ENCODE measurements at regions not wholly inside any gene's neighbourhood (a gene's known extent, or its start where the extent isn't known, plus 50 kb on each side); places are given as distances from the start of the nearest gene placed in this dataset.

- DNase-seq (ENCODE audit: low spot score) (no peak), FAIRE-seq (no peak)
These were observed 161.7 kb upstream of the UBE2E1 start for GRCh38 chr3:23644099-23644498.

- FAIRE-seq (no peak), DNase-seq (ENCODE audit: low spot score) (no peak)
These were observed 161.1 kb upstream of the UBE2E1 start for GRCh38 chr3:23644676-23645075.

GRCh38 chr3:23645533-23646183, 160.1 kb upstream of the UBE2E1 start:
- DNase-seq (ENCODE audit: low spot score) (no peak), FAIRE-seq (no peak)

- no peak for FAIRE-seq
- DNase-seq (ENCODE audit: low spot score), result no peak
These were observed 159.4 kb upstream of the UBE2E1 start for GRCh38 chr3:23646184-23646920.

- no peak for FAIRE-seq
- DNase-seq (ENCODE audit: low spot score), result no peak
These were observed 158.0 kb upstream of the UBE2E1 start for GRCh38 chr3:23647706-23648258.

- DNase-seq (ENCODE audit: low spot score) (no peak), FAIRE-seq (no peak)
These were observed 157.3 kb upstream of the UBE2E1 start for GRCh38 chr3:23648326-23648995.

GRCh38 chr3:23648996-23649395, 156.8 kb upstream of the UBE2E1 start:
- no peak for FAIRE-seq
- DNase-seq (ENCODE audit: low spot score), result no peak

GRCh38 chr3:23649448-23649847, 156.3 kb upstream of the UBE2E1 start:
- DNase-seq (ENCODE audit: low spot score) (no peak), FAIRE-seq (no peak)

GRCh38 chr3:23650371-23651140, 155.2 kb upstream of the UBE2E1 start:
- FAIRE-seq (no peak), DNase-seq (ENCODE audit: low spot score) (peak; percentile 47)

GRCh38 chr3:23653647-23654525, 151.9 kb upstream of the UBE2E1 start:
- no peak for FAIRE-seq
- no peak for DNase-seq (ENCODE audit: low spot score)

- FAIRE-seq, result no peak
- no peak for DNase-seq (ENCODE audit: low spot score)
These were observed 151.2 kb upstream of the UBE2E1 start for GRCh38 chr3:23654571-23654970.

- no peak for FAIRE-seq
- no peak for DNase-seq (ENCODE audit: low spot score)
These were observed 150.0 kb upstream of the UBE2E1 start for GRCh38 chr3:23655749-23656148.

- DNase-seq (ENCODE audit: low spot score) (no peak), FAIRE-seq (no peak)
These were observed 149.6 kb upstream of the UBE2E1 start for GRCh38 chr3:23656199-23656598.

GRCh38 chr3:23656821-23657220, 148.9 kb upstream of the UBE2E1 start:
- DNase-seq (ENCODE audit: low spot score), result no peak
- FAIRE-seq, result no peak

GRCh38 chr3:23657647-23658046, 148.1 kb upstream of the UBE2E1 start:
- FAIRE-seq, result no peak
- no peak for DNase-seq (ENCODE audit: low spot score)

- DNase-seq (ENCODE audit: low spot score), result no peak
- FAIRE-seq, result no peak
These were observed 146.5 kb upstream of the UBE2E1 start for GRCh38 chr3:23659274-23659673.

- FAIRE-seq, result no peak
- DNase-seq (ENCODE audit: low spot score), result no peak
These were observed 145.8 kb upstream of the UBE2E1 start for GRCh38 chr3:23659840-23660430.

- FAIRE-seq (no peak), DNase-seq (ENCODE audit: low spot score) (no peak)
These were observed 143.6 kb upstream of the UBE2E1 start for GRCh38 chr3:23662079-23662617.

GRCh38 chr3:23663246-23663645, 142.5 kb upstream of the UBE2E1 start:
- FAIRE-seq, result no peak
- no peak for DNase-seq (ENCODE audit: low spot score)

GRCh38 chr3:23663661-23664186, 142.0 kb upstream of the UBE2E1 start:
- DNase-seq (ENCODE audit: low spot score) (no peak), FAIRE-seq (no peak)
